HS-5 (cell line): ENCODE measurements at regions not wholly inside any gene's neighbourhood (a gene's known extent, or its start where the extent isn't known, plus 50 kb on each side); places are given as distances from the start of the nearest gene placed in this dataset.
"Not testable (repeated sequence)": the region's sequence is repeated elsewhere in the genome, so short reads cannot be mapped to it uniquely, and the experiment has no call there.

Experiments
- DNase-seq: peaks from one replicate; pipeline ENCODE4 v3.0.0-alpha.2; 2012; ENCODE audit warnings: low read depth

GRCh38 chr11:116698080-116698479 is 74.7 kb downstream of the BUD13 start:
- no peak for DNase-seq

- DNase-seq = no peak
Observed at GRCh38 chr11:116697639-116698038, 75.1 kb downstream of the BUD13 start.

- no peak for DNase-seq
Observed at GRCh38 chr11:116697011-116697410, 75.8 kb downstream of the BUD13 start.

GRCh38 chr11:116696381-116696941 is 76.3 kb downstream of the BUD13 start:
- DNase-seq = no peak

GRCh38 chr11:116695657-116696254 is 77.0 kb downstream of the BUD13 start:
- DNase-seq = no peak

GRCh38 chr11:116694815-116695590 is 77.8 kb downstream of the BUD13 start:
- DNase-seq = no peak

GRCh38 chr11:116694349-116694725 is 78.5 kb downstream of the BUD13 start:
- DNase-seq = no peak

- DNase-seq = no peak
Observed at GRCh38 chr11:116693593-116694348, 79.0 kb downstream of the BUD13 start.

GRCh38 chr11:116693102-116693570 is 79.7 kb downstream of the BUD13 start:
- no peak for DNase-seq

GRCh38 chr11:116692318-116693101 is 80.3 kb downstream of the BUD13 start:
- no peak for DNase-seq

GRCh38 chr11:116691771-116692177 is 81.0 kb downstream of the BUD13 start:
- DNase-seq = no peak

GRCh38 chr11:116690611-116691010 is 82.2 kb downstream of the BUD13 start:
- DNase-seq = no peak

GRCh38 chr11:116689413-116690127 is 83.2 kb downstream of the BUD13 start:
- DNase-seq = no peak

- no peak for DNase-seq
Observed at GRCh38 chr11:116688202-116688540, 84.6 kb downstream of the BUD13 start.

- DNase-seq = no peak
Observed at GRCh38 chr11:116687458-116688201, 85.2 kb downstream of the BUD13 start.

GRCh38 chr11:116686866-116687265 is 85.9 kb downstream of the BUD13 start:
- no peak for DNase-seq

GRCh38 chr11:116683982-116684381 is 88.8 kb downstream of the BUD13 start:
- no peak for DNase-seq

- DNase-seq = no peak
Observed at GRCh38 chr11:116680349-116681125, 92.2 kb downstream of the BUD13 start.

GRCh38 chr11:116678887-116679286 is 93.9 kb downstream of the BUD13 start:
- DNase-seq = no peak

- not testable (repeated sequence) for DNase-seq
Observed at GRCh38 chr11:116667318-116667717, 105.5 kb downstream of the BUD13 start.
